ENCODE measurements at regions not wholly inside any gene's neighbourhood (a gene's known extent, or its start where the extent isn't known, plus 50 kb on each side); places are given as distances from the start of the nearest gene placed in this dataset.

GRCh38 chr16:26295625-26296304, 604.0 kb downstream of the HS3ST4 start (continued):
- TF ChIP-seq, protein P1, sequence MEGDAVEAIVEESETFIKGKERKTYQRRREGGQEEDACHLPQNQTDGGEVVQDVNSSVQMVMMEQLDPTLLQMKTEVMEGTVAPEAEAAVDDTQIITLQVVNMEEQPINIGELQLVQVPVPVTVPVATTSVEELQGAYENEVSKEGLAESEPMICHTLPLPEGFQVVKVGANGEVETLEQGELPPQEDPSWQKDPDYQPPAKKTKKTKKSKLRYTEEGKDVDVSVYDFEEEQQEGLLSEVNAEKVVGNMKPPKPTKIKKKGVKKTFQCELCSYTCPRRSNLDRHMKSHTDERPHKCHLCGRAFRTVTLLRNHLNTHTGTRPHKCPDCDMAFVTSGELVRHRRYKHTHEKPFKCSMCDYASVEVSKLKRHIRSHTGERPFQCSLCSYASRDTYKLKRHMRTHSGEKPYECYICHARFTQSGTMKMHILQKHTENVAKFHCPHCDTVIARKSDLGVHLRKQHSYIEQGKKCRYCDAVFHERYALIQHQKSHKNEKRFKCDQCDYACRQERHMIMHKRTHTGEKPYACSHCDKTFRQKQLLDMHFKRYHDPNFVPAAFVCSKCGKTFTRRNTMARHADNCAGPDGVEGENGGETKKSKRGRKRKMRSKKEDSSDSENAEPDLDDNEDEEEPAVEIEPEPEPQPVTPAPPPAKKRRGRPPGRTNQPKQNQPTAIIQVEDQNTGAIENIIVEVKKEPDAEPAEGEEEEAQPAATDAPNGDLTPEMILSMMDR (IDR thresholded peaks at IDR 0.05 in 2 of 3, conservative IDR thresholded peaks at IDR 0.05 in 1 of 3; ENCODE audit: borderline replicate concordance in 1 of 3, insufficient read depth in 1 of 3, low read depth in 2 of 3, low read length in 2 of 3): no peak
- TF ChIP-seq EZH2phosphoT487 (IDR thresholded peaks at IDR 0.05; ENCODE audit: borderline replicate concordance) (no peak), ZFX (IDR thresholded peaks at IDR 0.05) (no peak)

- Histone ChIP-seq H3K9ac (ENCODE audit: low read length) (no peak overlapping the region), H3K36me3 (ENCODE audit: control insufficient read depth in 1 of 2, insufficient read depth in 2 of 2, low read length in 2 of 2) (no peaks in the 10 kb centered on the region), H3K4me2 (ENCODE audit: low read length) (no peak overlapping the region), H3K9me2 (ENCODE audit: insufficient read depth) (no peaks in the 10 kb centered on the region), H3K27ac (ENCODE audit: low read depth, low read length) (no peak overlapping the region), H3K4me1 (ENCODE audit: control insufficient read depth in 1 of 2, insufficient read depth in 2 of 2, low read length in 2 of 2) (no peaks in the 10 kb centered on the region), H3K79me2 (ENCODE audit: insufficient read depth, low read length) (no peaks in the 10 kb centered on the region), H4K20me1 (ENCODE audit: insufficient read depth) (no peaks in the 10 kb centered on the region), H2AFZ (ENCODE audit: low read depth, low read length, poor library complexity, severe bottlenecking) (no peak overlapping the region), H3K4me3 (replicated peaks in 1 of 2; ENCODE audit: low read depth in 1 of 2, low read length in 2 of 2) (no peak overlapping the region), H3K27me3 (ENCODE audit: insufficient read depth, low read length) (no peaks in the 10 kb centered on the region), H3K9me3 (ENCODE audit: control insufficient read depth in 1 of 2, insufficient read depth in 1 of 2, low read depth in 1 of 2, low read length in 2 of 2) (peaks cover 0 to 8% of the 10 kb centered on the region in 2 experiments; a peak in 2 of 4 replicates)
- DNase-seq (ENCODE audit: low read depth, low spot score) (no peak), ATAC-seq (no peak)
- intact Hi-C loops (cut with micrococcal nuclease): no loop called here
- TF ChIP-seq EZH2 (IDR thresholded peaks at IDR 0.05) (no peak), EGR1 (IDR thresholded peaks at IDR 0.05; ENCODE audit: low read depth) (no peak), YY1 (IDR thresholded peaks at IDR 0.05; ENCODE audit: extremely low read depth, insufficient replicate concordance, low read depth, low read length) (no peak), CEBPB (IDR thresholded peaks at IDR 0.05; ENCODE audit: low read depth) (no peak), RAD21 (IDR thresholded peaks at IDR 0.05; ENCODE audit: low read depth) (no peak)
- no TSS peak for BruUV-seq (replicated peaks)
- RAD21 ChIA-PET (ENCODE audit: low non-redundant PET in 1 of 2, low total read pairs in 2 of 2, uncharacterized antibody in 2 of 2, unreplicated experiment in 2 of 2): no interaction called here
- CTCF ChIA-PET: no interaction called here
- POLR2A ChIA-PET: no interaction called here
These were observed 609.8 kb downstream of the HS3ST4 start for GRCh38 chr16:26301516-26301915.
